ENCODE measurements at regions not wholly inside any gene's neighbourhood (a gene's known extent, or its start where the extent isn't known, plus 50 kb on each side); places are given as distances from the start of the nearest gene placed in this dataset.

DNA sequence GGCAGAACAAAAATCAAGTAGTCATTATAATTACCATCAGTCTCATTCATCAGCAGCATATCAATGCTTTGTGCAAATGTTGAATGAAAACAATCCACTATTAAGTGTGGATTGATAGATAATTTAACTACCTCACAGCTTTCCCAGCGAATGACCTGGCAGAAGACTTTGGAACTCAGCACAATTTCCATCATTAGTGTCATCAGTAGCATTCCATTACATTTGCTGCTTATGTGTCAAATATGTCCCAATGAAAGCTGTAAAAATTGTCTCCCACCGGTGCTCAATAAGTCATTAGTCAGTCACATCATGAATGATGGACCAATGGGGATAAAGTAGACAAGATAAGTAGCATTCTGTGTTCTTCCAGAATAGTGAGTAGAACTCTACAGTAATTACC lies 1513.5 kb upstream of the PRR20A start:
- H3K9me3 Mint-ChIP-seq (ENCODE audit: insufficient read depth) = no peaks in the 10 kb centered on the region

DNA sequence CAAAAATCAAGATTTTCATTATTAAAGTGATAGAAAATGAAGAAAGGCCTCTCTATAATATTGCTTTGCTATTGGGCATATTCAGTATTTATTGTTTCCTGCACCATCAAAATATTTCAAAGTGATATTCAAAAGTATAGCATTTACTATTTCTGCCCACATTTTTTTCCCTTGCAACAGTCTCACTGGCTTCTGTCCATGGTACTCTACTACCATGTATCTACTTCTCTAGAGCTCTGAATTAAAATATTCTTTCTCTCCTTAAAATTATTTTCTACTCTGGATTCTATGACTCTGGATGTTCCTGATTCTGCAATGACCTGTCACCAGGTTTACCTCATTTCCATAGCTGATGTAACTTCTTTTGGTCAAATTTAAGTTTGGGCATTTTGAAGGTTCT lies 1508.3 kb upstream of the PRR20A start:
- no peak for DNase-seq
- Histone ChIP-seq H3K9me3 (ENCODE audit: control extremely low read depth in 1 of 3, control insufficient read depth in 2 of 3, insufficient read depth in 1 of 3, low read length in 2 of 3) (peaks cover 0 to 7% (median 1%) of the 10 kb centered on the region in 3 donors), H3K4me1 (ENCODE audit: control insufficient read depth in 2 of 2, insufficient read depth in 2 of 2, low read length in 2 of 2) (no peaks in the 10 kb centered on the region), H3K4me2 (replicated peaks; ENCODE audit: low read depth, low read length, poor library complexity, severe bottlenecking) (no peak overlapping the region), H3K79me2 (ENCODE audit: control insufficient read depth, insufficient read depth, low read length) (no peaks in the 10 kb centered on the region), H2AFZ (ENCODE audit: insufficient read depth, low read depth, low read length, poor library complexity, severe bottlenecking) (no peak overlapping the region), H3K27ac (ENCODE audit: low read length in 2 of 2) (no peak overlapping the region), H3K9ac (ENCODE audit: low read length) (no peak overlapping the region), H3K4me3 (ENCODE audit: control extremely low read depth in 1 of 5, extremely low read depth in 1 of 5, insufficient read depth in 1 of 5, low read depth in 2 of 5, low read length in 4 of 5) (no peak overlapping the region), H3K27me3 (replicated peaks in 1 of 4; ENCODE audit: control extremely low read depth in 1 of 4, control insufficient read depth in 3 of 4, insufficient read depth in 4 of 4, low read length in 3 of 4) (no peaks in the 10 kb centered on the region), H4K20me1 (ENCODE audit: control insufficient read depth, insufficient read depth, low read length, poor library complexity, severe bottlenecking) (no peaks in the 10 kb centered on the region), H3K36me3 (replicated peaks in 1 of 2; ENCODE audit: control extremely low read depth in 1 of 2, control insufficient read depth in 1 of 2, extremely low read depth in 1 of 2, insufficient read depth in 2 of 2, low read length in 1 of 2) (no peaks in the 10 kb centered on the region)
- Mint-ChIP-seq H3K9me3 (ENCODE audit: insufficient read depth) (peaks cover 4% of the 10 kb centered on the region), H3K4me3 (no peak overlapping the region), H3K27ac (no peak overlapping the region), H3K4me1 (no peaks in the 10 kb centered on the region), H3K27me3 (no peaks in the 10 kb centered on the region)
- ChIA-PET CTCF (no interaction called here), POLR2A (no interaction called here)
- ATAC-seq (ENCODE audit: low read depth) = no peak
- no peak for TF ChIP-seq EZH2 (IDR thresholded peaks at IDR 0.05; ENCODE audit: borderline replicate concordance, insufficient read depth, low read depth, low read length, poor library complexity, severe bottlenecking)
- TF ChIP-seq, protein P1, sequence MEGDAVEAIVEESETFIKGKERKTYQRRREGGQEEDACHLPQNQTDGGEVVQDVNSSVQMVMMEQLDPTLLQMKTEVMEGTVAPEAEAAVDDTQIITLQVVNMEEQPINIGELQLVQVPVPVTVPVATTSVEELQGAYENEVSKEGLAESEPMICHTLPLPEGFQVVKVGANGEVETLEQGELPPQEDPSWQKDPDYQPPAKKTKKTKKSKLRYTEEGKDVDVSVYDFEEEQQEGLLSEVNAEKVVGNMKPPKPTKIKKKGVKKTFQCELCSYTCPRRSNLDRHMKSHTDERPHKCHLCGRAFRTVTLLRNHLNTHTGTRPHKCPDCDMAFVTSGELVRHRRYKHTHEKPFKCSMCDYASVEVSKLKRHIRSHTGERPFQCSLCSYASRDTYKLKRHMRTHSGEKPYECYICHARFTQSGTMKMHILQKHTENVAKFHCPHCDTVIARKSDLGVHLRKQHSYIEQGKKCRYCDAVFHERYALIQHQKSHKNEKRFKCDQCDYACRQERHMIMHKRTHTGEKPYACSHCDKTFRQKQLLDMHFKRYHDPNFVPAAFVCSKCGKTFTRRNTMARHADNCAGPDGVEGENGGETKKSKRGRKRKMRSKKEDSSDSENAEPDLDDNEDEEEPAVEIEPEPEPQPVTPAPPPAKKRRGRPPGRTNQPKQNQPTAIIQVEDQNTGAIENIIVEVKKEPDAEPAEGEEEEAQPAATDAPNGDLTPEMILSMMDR (IDR thresholded peaks at IDR 0.05) = no peak
- intact Hi-C loops (cut with micrococcal nuclease) = no loop called here

More for the DNA sequence above, 1513.5 kb upstream of the PRR20A start:
- H3K4me3 Mint-ChIP-seq = no peak overlapping the region
- H3K9me3 ChIP-seq (ENCODE audit: control extremely low read depth in 1 of 3, control insufficient read depth in 2 of 3, insufficient read depth in 1 of 3, low read length in 2 of 3) = peaks cover 0 to 3% (median 1%) of the 10 kb centered on the region in 3 donors
- ATAC-seq (ENCODE audit: low read depth) (no peak), DNase-seq (no peak)
- H3K9ac ChIP-seq (ENCODE audit: low read length) = no peak overlapping the region
- H4K20me1 ChIP-seq (ENCODE audit: control insufficient read depth, insufficient read depth, low read length, poor library complexity, severe bottlenecking) = no peaks in the 10 kb centered on the region
- no peak overlapping the region for H2AFZ ChIP-seq (ENCODE audit: insufficient read depth, low read depth, low read length, poor library complexity, severe bottlenecking)
- H3K4me1 Mint-ChIP-seq = no peaks in the 10 kb centered on the region
- intact Hi-C loops (cut with micrococcal nuclease) = no loop called here
- H3K36me3 ChIP-seq (replicated peaks in 1 of 2; ENCODE audit: control extremely low read depth in 1 of 2, control insufficient read depth in 1 of 2, extremely low read depth in 1 of 2, insufficient read depth in 2 of 2, low read length in 1 of 2) = no peaks in the 10 kb centered on the region
- ChIA-PET POLR2A (no interaction called here), CTCF (no interaction called here)
- no peaks in the 10 kb centered on the region for H3K27me3 Mint-ChIP-seq
- H3K27me3 ChIP-seq (replicated peaks in 1 of 4; ENCODE audit: control extremely low read depth in 1 of 4, control insufficient read depth in 3 of 4, insufficient read depth in 4 of 4, low read length in 3 of 4) = no peaks in the 10 kb centered on the region
- no peaks in the 10 kb centered on the region for H3K4me1 ChIP-seq (ENCODE audit: control insufficient read depth in 2 of 2, insufficient read depth in 2 of 2, low read length in 2 of 2)
- H3K4me3 ChIP-seq (ENCODE audit: control extremely low read depth in 1 of 5, extremely low read depth in 1 of 5, insufficient read depth in 1 of 5, low read depth in 2 of 5, low read length in 4 of 5) = no peak overlapping the region
- H3K27ac ChIP-seq (ENCODE audit: low read length in 2 of 2) = no peak overlapping the region
- H3K79me2 ChIP-seq (ENCODE audit: control insufficient read depth, insufficient read depth, low read length) = no peaks in the 10 kb centered on the region
- WGBS (ENCODE audit: insufficient coverage) = 100% methylated on average over 1 of the region's 2 CpGs
- no peak overlapping the region for H3K4me2 ChIP-seq (replicated peaks; ENCODE audit: low read depth, low read length, poor library complexity, severe bottlenecking)
- TF ChIP-seq, protein P1 (IDR thresholded peaks at IDR 0.05) = no peak
- TF ChIP-seq EZH2 (IDR thresholded peaks at IDR 0.05; ENCODE audit: borderline replicate concordance, insufficient read depth, low read depth, low read length, poor library complexity, severe bottlenecking) = no peak
- H3K27ac Mint-ChIP-seq = no peak overlapping the region

Measured in B cell (primary cell).